GM12865 (cell line): ENCODE measurements at regions not wholly inside any gene's neighbourhood (a gene's known extent, or its start where the extent isn't known, plus 50 kb on each side); places are given as distances from the start of the nearest gene placed in this dataset.

ENCODE experiments used
- DNase-seq: peaks from one replicate; pipeline ENCODE4 v3.0.0; 2010; ENCODE audit warnings: low read depth
- H3K4me3 ChIP-seq: 2 replicates; pipeline ENCODE4 v1.5.1; 2011; ENCODE audit warnings: mild to moderate bottlenecking, low read depth, low read length, control low read depth
- TF ChIP-seq, protein P1 (sequence below): IDR thresholded peaks from 2 replicates; pipeline ENCODE4 v1.5.1; 2011; ENCODE audit warnings: low read length, control low read depth, low read depth, inconsistent platforms; ENCODE audit not compliant: insufficient read depth; ENCODE audit errors: missing control alignments

DNA sequence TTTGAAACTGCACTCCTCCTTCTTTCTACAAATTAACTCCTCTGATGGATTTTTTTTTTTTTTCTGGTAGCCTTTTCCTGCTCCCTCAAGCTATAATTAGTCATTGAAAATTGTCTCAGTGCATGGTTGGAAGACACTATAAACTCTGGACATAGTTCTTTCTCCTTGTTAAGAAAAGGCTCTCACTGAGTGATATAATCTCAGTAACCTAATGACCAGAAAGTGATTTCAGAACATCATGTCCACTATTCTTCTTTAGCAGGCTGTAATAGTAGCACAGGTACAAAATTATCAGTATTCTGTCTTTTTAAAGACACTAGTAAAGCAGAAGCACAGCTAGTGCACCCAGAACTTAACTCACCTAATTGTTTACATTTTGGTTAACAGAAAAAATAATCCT is 752.6 kb upstream of the PHF14 start:
- H3K4me3 ChIP-seq, result no peak overlapping the region
- TF ChIP-seq, protein P1, sequence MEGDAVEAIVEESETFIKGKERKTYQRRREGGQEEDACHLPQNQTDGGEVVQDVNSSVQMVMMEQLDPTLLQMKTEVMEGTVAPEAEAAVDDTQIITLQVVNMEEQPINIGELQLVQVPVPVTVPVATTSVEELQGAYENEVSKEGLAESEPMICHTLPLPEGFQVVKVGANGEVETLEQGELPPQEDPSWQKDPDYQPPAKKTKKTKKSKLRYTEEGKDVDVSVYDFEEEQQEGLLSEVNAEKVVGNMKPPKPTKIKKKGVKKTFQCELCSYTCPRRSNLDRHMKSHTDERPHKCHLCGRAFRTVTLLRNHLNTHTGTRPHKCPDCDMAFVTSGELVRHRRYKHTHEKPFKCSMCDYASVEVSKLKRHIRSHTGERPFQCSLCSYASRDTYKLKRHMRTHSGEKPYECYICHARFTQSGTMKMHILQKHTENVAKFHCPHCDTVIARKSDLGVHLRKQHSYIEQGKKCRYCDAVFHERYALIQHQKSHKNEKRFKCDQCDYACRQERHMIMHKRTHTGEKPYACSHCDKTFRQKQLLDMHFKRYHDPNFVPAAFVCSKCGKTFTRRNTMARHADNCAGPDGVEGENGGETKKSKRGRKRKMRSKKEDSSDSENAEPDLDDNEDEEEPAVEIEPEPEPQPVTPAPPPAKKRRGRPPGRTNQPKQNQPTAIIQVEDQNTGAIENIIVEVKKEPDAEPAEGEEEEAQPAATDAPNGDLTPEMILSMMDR, result no peak
- DNase-seq, result no peak

DNA sequence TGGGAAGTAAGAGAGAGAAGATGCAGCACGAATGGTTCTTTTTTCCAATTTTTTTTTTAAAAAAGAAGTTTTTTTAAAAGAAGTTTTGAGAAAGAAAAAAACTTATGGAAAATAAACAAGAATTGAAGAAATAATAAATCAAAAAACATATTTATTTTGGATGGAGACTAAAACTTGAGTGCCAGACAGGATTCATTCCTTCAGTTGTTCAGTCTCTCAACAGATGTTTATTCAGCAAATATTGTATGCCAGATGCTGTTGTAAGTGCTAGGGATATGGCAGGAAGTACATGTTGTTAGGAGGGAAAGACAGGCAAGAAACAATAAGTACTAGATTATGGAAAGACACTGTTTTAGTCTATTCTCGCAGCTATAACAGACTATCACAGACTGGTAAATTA is 750.7 kb upstream of the PHF14 start:
- DNase-seq, result no peak
- H3K4me3 ChIP-seq, result no peak overlapping the region
- TF ChIP-seq, protein P1, result no peak

DNA sequence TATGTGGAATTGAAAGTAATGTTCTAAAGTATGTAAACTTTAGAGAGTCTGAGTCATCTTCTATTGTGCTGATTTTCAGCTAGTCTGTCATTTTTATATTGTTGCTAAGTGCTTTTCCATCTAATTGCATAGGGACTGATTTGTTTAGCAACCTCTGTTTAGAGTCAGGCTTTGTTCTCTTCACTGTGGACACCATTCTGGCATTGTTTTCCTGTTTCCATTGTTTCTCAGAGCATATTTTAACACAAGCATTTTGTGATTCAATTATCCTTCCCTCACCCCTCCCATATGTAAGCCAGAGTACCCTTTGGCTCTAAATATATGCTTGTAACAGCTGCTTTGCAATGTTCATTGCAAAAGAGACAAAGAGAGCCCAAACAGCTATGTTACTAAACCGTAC is 748.4 kb upstream of the PHF14 start:
- TF ChIP-seq, protein P1, result no peak
- DNase-seq, result no peak
- H3K4me3 ChIP-seq, result no peak overlapping the region

DNA sequence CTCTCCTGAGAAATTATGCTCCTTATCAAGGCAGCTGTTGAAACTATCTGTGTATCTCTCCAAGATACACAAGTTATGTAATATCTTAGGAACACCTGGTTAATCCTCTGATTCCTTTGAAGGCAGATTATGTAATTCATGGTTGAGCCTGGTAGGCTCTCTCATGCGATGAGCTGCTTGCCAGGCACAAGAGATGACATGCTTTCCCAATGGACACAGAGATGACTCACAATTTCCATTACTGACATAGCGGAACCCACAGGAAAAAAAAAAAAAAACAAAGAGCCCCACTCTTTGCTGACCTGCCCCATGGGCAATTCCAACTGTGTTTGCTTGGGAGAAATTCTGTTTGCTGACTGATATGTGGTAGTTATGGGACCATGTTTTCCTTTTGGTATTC is 736.4 kb upstream of the PHF14 start:
- TF ChIP-seq, protein P1, result no peak
- no peak overlapping the region for H3K4me3 ChIP-seq
- DNase-seq, result no peak

DNA sequence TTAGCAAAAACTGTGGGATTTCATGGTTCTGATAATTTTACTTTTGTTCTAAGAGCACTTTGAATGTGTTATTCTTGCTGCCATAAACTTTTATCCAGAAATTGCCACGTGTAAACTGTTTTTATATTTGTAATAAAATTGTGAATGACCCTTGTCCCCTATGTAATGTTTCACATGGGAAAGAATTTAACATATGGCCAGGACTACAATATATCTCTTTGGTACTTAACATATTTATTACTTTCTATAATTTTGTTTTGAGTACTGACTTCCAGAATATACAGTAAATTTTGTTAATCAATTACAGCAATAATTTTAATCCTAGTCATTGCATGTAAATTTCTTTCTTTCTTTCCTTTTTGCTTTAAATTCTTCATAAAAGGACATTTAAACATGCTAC is 735.0 kb upstream of the PHF14 start:
- TF ChIP-seq, protein P1, result no peak
- DNase-seq, result no peak
- no peak overlapping the region for H3K4me3 ChIP-seq

DNA sequence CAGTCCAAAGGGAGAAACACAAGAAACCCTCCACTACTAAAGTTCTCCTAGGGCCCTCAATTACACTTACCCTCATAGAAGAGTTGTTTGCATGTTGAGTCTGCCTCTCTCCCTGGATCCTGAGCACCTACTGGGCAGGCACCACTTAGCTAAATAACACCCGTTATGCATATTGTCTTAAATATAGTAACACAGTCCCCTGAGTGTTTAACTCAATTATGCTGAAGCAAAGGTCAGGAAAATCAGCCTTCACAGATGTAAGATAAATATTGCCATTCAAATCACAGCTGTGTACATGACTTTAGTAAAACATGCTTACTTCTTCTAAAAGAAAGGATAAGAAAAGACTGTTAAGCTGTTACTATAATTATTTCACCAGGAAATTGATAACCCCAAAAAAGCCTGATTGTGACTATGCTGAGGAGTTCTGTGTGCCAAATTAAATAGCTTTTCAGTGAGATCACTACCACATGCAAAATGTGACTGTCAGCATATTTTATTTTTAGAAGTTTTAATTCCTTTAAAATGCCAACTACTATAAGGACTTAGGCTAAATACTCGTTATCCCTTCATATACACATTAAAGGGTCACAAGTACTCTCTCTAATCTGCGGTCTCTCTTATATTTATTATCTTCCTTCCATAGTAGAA is 733.9 kb upstream of the PHF14 start:
- TF ChIP-seq, protein P1, result no peak
- no peak for DNase-seq
- no peak overlapping the region for H3K4me3 ChIP-seq

DNA sequence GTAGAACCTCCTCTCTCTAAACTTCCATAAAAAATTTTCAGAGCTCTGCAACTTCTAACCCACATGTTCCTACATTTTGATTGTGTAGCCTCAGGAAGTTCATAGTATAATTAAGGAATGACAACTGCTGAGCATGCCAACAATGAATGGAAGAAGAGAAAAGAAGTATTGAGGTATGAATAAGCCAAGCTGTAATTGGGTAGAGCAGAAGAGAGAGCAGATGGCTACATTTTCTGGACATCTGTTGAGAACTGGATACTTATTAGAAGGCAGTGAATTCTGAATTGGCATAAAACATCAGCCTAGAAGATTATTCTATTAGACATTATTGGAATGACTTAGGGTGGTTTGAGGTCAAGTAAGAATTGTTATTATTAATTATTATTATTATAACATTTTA is 728.3 kb upstream of the PHF14 start:
- no peak overlapping the region for H3K4me3 ChIP-seq
- TF ChIP-seq, protein P1, result no peak
- no peak for DNase-seq
